HG02571 (cell line): ENCODE measurements at regions not wholly inside any gene's neighbourhood (a gene's known extent, or its start where the extent isn't known, plus 50 kb on each side); places are given as distances from the start of the nearest gene placed in this dataset.

Source experiments
- ATAC-seq: cut with Tn5 transposase; IDR thresholded peaks from one replicate; pipeline ENCODE4 v1.9.1; 2021; ENCODE audit warnings: mild to moderate bottlenecking, moderate library complexity; ENCODE audit not compliant: unreplicated experiment

GRCh38 chr19:28983430-28983829 lies 229.5 kb downstream of the UQCRFS1 start:
- ATAC-seq = no peak

- no peak for ATAC-seq
These were observed 231.0 kb downstream of the UQCRFS1 start for GRCh38 chr19:28981994-28982393.

- ATAC-seq = no peak
These were observed 231.4 kb downstream of the UQCRFS1 start for GRCh38 chr19:28981518-28981917.

- ATAC-seq = no peak
These were observed 232.6 kb downstream of the UQCRFS1 start for GRCh38 chr19:28980236-28980868.

- no peak for ATAC-seq
These were observed 235.1 kb downstream of the UQCRFS1 start for GRCh38 chr19:28977826-28978225.

GRCh38 chr19:28972058-28972852 lies 240.7 kb downstream of the UQCRFS1 start:
- ATAC-seq = no peak

GRCh38 chr19:28971513-28971912 lies 241.4 kb downstream of the UQCRFS1 start:
- ATAC-seq = no peak

- no peak for ATAC-seq
These were observed 241.9 kb downstream of the UQCRFS1 start for GRCh38 chr19:28971049-28971448.

GRCh38 chr19:28968721-28969120 lies 244.2 kb downstream of the UQCRFS1 start:
- no peak for ATAC-seq

- ATAC-seq = no peak
These were observed 246.1 kb downstream of the UQCRFS1 start for GRCh38 chr19:28966737-28967399.

- ATAC-seq = no peak
These were observed 248.5 kb downstream of the UQCRFS1 start for GRCh38 chr19:28964500-28964899.

- ATAC-seq = no peak
These were observed 249.3 kb downstream of the UQCRFS1 start for GRCh38 chr19:28963486-28964250.

GRCh38 chr19:28961772-28962500 lies 251.0 kb downstream of the UQCRFS1 start:
- ATAC-seq = no peak

- ATAC-seq = no peak
These were observed 251.8 kb downstream of the UQCRFS1 start for GRCh38 chr19:28960986-28961705.

- no peak for ATAC-seq
These were observed 252.4 kb downstream of the UQCRFS1 start for GRCh38 chr19:28960586-28960985.

- ATAC-seq = no peak
These were observed 256.0 kb downstream of the UQCRFS1 start for GRCh38 chr19:28956961-28957360.

GRCh38 chr19:28956421-28956820 lies 256.5 kb downstream of the UQCRFS1 start:
- no peak for ATAC-seq

- ATAC-seq = no peak
These were observed 263.4 kb downstream of the UQCRFS1 start for GRCh38 chr19:28949535-28949934.

GRCh38 chr19:28949027-28949426 lies 263.9 kb downstream of the UQCRFS1 start:
- ATAC-seq = no peak

GRCh38 chr19:28948566-28948965 lies 264.4 kb downstream of the UQCRFS1 start:
- ATAC-seq = no peak
